ENCODE measurements at regions not wholly inside any gene's neighbourhood (a gene's known extent, or its start where the extent isn't known, plus 50 kb on each side); places are given as distances from the start of the nearest gene placed in this dataset.
A peak's percentile ranks its signal among the peaks of the same experiment; 100 is the strongest.

- no peak for DNase-seq (ENCODE audit: low spot score)
Measured at GRCh38 chr12:118694128-118694775, 287.1 kb upstream of the SRRM4 start.

GRCh38 chr12:118704527-118705241 lies 276.7 kb upstream of the SRRM4 start:
- DNase-seq (ENCODE audit: low spot score): no peak

DNA sequence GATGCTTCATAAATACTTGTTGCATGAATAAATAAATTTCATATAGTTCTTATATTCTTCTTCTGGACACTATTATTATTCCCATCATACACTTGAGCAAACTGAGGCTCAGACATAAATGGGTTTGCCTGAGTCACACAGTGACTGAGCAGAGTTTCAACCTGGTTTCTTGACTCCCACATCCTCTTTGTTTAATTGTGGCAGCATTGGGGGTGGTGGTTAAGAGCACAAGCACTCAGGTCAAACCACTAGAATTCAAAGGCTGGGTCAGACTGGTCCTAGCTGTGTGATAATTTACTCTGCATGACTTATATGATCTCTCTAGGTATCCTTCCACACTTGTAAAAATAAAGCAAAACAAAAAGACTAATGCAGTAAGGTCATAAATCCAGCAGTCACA lies 274.9 kb upstream of the SRRM4 start:
- DNase-seq (ENCODE audit: low spot score): no peak

DNA sequence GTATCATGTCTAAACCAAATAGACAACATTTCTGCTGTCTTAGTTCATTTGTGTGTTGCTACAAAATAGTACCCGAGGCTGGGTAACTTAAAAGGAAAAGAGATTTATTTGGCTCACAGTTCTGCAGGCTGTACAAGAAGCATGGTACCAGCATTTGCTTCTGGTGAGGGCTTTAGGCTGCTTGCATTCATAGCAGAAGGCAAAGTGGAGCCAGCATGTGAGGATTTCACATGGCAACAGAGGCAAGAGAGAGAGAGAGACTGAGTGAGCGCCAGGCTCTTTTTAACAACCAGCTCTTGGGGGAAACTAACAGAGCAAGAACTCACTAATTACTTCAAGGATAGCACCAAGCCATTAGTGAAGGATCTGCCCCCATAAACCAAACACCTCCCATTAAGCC lies 271.4 kb upstream of the SRRM4 start:
- DNase-seq (ENCODE audit: low spot score): no peak

DNA sequence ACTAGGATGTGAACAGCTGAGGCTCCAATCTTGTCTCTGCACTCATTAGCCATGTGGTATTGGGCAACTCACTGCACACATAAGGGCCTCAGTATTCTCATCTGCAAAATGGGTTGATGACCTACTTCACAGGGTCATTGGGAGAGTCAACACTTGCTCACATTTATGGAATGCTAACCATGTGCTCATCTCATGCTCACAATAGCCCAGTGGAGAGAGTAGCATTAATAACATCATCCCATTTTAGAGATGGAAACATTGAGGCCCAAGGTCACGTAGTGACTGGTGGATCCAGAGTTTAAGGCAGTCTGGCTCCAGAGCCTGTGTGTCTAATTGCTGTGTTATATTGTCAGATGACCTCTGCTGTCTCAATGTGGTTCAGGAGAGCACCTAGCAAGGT lies 270.2 kb upstream of the SRRM4 start:
- DNase-seq (ENCODE audit: low spot score): no peak

GRCh38 chr12:118714051-118714460 lies 267.3 kb upstream of the SRRM4 start:
- peak; percentile 26 for DNase-seq (ENCODE audit: low spot score)

DNA sequence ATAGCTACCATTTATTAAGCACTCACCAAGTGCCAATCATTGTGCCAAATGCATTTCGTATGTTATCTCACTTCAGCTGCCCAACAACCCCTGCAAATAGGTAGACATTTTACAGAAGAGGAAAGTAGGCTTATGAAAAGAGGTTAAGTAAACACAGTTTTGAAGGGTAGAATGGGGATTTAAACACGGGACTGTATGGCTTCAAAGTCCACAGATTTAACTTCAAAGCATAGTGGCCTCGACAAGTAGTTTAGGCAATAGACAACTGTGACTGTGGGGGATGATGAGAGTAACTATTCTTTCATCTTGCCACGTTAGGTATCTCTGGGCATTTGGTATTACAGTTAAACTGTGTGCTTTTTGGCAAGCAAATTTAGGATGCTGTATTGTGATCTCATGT lies 266.8 kb upstream of the SRRM4 start:
- no peak for DNase-seq (ENCODE audit: low spot score)

GRCh38 chr12:118715647-118716046 lies 265.7 kb upstream of the SRRM4 start:
- DNase-seq (ENCODE audit: low spot score): no peak

DNA sequence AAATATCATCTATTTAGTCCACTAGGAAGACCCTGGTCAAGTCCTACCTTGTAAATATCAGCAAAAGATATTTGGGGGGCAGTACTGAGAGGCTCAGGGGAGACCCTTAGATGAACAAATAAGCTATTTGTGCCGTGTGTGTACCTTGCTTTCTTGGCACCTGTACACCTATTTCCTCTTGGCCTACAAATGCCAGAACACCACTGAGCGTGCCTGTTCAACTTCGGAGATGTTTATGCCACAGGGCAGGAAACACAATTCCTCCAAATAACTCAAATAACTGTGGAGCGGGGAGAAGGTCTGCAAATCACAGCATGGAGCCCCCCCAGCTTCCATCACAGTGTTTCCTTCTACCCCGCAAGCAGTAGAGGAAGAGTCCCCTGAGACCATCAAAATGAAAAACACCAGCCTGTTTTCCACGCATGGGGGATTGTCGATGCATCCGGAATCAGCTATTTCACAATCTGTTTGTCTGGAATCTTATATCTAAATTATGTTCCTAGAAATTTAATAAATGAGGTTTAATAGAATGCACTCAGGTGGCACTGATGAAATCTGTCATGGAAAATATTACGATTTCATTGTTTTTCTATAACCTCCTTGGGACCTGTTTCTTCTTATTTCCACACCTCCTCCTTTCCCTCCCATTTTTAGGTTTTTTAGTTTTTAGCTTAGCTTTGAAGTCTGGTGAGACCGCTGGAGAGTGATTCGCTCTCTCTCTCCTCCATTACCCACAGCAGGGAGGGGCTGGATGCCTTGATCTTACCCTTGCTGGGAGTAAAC lies 254.0 kb upstream of the SRRM4 start:
- no peak for DNase-seq (ENCODE audit: low spot score)

GRCh38 chr12:118727979-118728366 lies 253.4 kb upstream of the SRRM4 start:
- no peak for DNase-seq (ENCODE audit: low spot score)

DNA sequence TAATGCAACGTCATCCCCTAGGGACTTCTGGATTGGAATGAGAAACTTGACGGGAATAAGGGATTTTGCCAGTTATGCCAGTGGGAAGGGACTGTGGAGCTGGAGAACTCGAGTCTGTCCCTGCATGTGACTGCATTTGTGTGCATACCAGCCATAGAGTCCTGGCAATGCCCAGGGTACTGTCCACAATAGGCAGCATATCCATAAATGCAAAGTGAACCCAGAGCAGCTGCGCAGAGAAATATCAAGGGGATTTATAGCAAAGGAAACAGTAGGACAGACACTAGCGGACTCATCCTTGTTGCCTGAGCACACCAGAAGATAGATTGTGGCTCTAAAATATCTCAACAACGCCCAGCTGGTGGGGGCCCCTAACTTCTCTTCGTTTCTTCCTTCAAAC lies 247.1 kb upstream of the SRRM4 start:
- no peak for DNase-seq (ENCODE audit: low spot score)

DNA sequence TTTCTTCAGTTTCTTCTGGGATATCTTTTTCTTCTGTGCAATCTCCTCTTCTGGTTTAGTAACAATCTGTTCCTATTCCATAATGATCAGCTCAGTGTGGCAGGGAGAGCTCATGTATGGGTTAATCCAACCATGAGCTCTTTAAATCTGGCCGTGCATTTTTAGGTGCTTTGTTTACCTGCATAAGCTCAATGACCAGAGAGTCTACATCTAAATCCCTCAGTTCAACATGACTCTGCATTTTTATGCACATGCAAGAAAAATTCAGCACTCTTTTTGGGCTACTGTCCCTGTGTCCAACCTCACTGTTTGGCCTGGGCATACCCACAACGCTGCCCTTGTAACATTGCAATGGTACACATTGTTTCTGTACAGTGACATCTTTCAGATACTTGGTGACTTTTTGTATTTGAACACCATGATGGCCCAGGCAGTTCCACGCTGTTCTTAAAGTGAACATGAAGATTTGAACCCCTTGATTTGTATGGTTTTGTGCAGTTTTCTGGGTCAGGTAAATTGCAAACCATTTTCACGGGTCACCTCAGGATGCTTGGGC lies 243.3 kb upstream of the SRRM4 start:
- no peak for DNase-seq (ENCODE audit: low spot score)

GRCh38 chr12:118741194-118741593 lies 240.1 kb upstream of the SRRM4 start:
- DNase-seq (ENCODE audit: low spot score): no peak

DNA sequence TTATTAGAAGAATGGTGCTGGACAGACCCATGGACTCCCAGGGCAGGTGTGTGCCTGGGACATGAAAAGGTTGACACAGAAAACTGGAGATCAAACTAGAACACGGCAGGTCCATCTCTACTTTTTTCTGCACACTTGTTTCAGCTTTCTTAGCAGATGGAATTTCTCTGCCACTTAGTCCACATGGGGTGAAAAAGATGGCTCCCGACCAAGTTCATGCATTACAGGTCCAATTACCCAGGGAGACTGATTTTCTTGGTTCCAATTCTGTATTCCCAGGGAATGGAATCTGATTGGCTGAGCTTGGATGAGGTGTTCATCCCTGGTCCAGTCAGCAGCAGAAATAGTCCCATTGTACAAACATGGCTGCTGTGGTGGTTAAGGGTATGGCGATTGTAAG lies 238.9 kb upstream of the SRRM4 start:
- no peak for DNase-seq (ENCODE audit: low spot score)

DNA sequence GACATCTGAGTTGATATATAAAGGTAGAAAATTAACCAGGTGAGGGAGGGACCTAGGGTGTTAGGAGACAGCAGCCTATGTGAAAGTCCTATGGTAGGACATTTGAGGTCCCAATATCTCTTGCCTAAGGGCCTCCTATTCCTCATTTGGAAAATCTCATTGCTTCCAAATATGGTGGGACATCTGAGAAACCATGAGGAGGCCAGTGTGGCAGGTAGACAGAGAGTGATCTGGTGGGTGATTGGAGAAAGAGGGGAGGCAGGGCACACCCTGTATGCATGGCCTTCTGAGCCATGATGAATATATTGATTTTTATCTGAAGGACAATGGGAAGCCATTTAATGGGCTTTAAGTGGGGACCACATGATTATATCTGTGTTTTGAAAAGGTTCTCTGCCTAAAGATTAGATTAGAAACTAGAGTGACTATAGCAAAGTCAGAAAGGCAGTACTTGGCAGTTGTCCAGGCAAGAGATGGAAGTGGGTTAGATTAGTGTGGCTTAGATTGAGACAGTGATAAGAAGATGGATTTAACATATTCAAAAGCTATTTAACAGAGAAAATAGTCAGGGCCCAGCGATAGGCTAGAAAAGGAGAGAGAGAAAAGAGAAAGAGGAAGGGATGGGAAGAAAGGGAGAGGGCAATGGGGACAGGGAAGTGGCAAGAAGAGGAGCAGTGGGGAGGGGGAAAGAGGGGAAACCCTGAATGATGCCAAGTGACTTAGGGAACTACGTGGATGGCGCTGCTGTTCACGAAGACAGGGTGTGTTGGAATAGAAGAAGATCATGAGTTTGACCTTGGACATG lies 237.2 kb upstream of the SRRM4 start:
- no peak for DNase-seq (ENCODE audit: low spot score)

DNA sequence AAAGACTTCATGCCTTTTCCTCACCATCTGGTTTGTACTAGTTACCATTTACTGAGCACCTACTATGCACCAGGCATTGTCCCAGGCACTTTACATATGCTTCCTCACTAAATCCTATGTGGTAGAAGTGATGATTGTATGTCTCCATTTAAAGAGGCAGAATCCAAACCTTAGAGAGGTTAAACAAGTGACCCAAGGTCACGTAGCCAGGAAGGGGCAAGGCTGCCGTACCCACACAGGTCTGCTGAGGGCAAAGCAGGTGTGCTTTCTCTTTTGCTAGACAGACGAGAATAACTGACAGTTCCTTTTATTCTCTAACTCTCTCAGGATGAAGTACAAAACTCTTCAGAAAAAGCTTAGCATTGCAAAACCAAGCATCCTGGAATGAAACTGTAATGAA lies 235.2 kb upstream of the SRRM4 start:
- DNase-seq (ENCODE audit: low spot score): no peak

DNA sequence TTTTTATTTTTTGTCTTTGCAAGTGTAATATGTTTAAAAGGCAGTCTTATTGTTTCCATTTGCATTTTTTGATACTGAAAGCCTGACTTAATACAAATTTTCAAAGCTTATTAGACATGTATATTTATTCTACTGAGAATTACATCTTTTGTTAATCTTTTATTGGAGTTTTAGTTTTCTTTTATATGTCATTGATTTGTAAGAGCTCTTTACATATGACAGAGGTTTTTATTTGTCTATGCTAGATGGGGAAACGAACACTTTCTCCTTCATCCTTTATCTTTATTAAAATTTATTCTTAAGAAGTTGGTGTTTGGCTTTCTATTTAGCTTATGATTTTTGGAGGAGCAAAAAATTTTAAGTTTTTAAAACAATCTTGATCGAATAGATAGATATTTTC lies 234.4 kb upstream of the SRRM4 start:
- DNase-seq (ENCODE audit: low spot score): no peak

DNA sequence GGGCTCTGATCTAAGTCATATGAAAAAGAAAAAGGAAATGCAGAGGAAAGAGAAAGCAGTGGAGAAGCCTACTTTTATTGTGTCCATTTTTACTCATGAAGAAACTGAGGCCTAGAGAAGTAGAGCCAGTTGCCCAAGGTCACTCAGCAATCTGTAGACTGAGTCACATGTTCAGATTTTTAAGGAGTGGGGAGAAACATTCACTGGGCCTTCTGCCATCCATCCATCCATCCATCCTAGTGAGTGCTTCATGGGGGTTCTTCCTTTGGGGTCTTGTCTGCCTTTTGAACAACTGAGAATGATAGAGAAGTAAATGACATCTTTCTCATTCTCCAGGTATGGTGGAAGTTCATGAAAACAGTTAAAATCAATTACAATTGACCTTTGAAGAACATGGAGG lies 233.6 kb upstream of the SRRM4 start:
- DNase-seq (ENCODE audit: low spot score): no peak

- no peak for DNase-seq (ENCODE audit: low spot score)
Measured at GRCh38 chr12:118748478-118749380, 232.6 kb upstream of the SRRM4 start.

- no peak for DNase-seq (ENCODE audit: low spot score)
Measured at GRCh38 chr12:118749646-118750045, 231.7 kb upstream of the SRRM4 start.

- DNase-seq (ENCODE audit: low spot score): no peak
Measured at GRCh38 chr12:118750666-118751065, 230.7 kb upstream of the SRRM4 start.

All from hematopoietic multipotent progenitor cell treated with erythropoietin and hydrocortisone succinate and interleukin-3 and kit ligand, for 17 days (in vitro differentiated cells).